ENCODE measurements at regions not wholly inside any gene's neighbourhood (a gene's known extent, or its start where the extent isn't known, plus 50 kb on each side); places are given as distances from the start of the nearest gene placed in this dataset.

- Histone ChIP-seq H2AFZ (ENCODE audit: low read depth, low read length) (no peak overlapping the region), H3K4me1 (ENCODE audit: control insufficient read depth, extremely low read depth, insufficient read depth, low read length) (peaks cover 17% of the 10 kb centered on the region), H3K36me3 (ENCODE audit: control insufficient read depth in 2 of 2, extremely low read depth in 1 of 2, insufficient read depth in 2 of 2, low read length in 2 of 2) (no peaks in the 10 kb centered on the region), H3K9me1 (replicated peaks; ENCODE audit: control insufficient read depth, extremely low read depth, insufficient read depth, low read length) (no peaks in the 10 kb centered on the region), H3K27me3 (ENCODE audit: control insufficient read depth in 2 of 2, insufficient read depth in 2 of 2, low read length in 2 of 2) (no peaks in the 10 kb centered on the region), H3K4me2 (ENCODE audit: insufficient read depth, low read length) (no peak overlapping the region), H3K79me2 (ENCODE audit: control insufficient read depth, insufficient read depth, low read length) (no peaks in the 10 kb centered on the region), H3K27ac (ENCODE audit: insufficient read depth, low read depth, low read length) (no peak overlapping the region), H3K4me3 (replicated peaks in 1 of 3; ENCODE audit: insufficient read depth in 1 of 3, low read depth in 1 of 3, low read length in 3 of 3) (no peak overlapping the region), H4K20me1 (replicated peaks; ENCODE audit: control insufficient read depth, extremely low read depth, insufficient read depth, low read length) (no peaks in the 10 kb centered on the region), H3K9ac (replicated peaks; ENCODE audit: extremely low read depth, insufficient read depth, low read length) (no peak overlapping the region), H3K9me3 (replicated peaks; ENCODE audit: control insufficient read depth, insufficient read depth, low read length) (no peaks in the 10 kb centered on the region)
- ChIA-PET POLR2A (no interaction called here), CTCF (interaction anchor here (0.9 to 1.2 kb wide), 3 partner anchors 11 to 251 kb away, joined by 3 to 4 read pairs (median 4); no protein-coding TSS in a partner anchor)
- BruUV-seq (replicated peaks): no TSS peak
- intact Hi-C loops (cut with micrococcal nuclease): loop anchor here (2.0 to 10.0 kb wide), 2 partner anchors 111 to 247 kb away; no protein-coding TSS in a partner anchor
- FAIRE-seq (no peak), DNase-seq (ENCODE audit: low read depth, low spot score) (no peak)
- dilution Hi-C loops (cut with MboI; ENCODE audit: extremely low pct_ligation_motif_present, low sequenced_read_pairs): no loop called here
- TF ChIP-seq MAX (IDR thresholded peaks at IDR 0.05; ENCODE audit: insufficient read depth, insufficient read length) (no peak), POLR2A (IDR thresholded peaks at IDR 0.05; ENCODE audit: low read depth, low read length) (no peak), CTCF (IDR thresholded peaks at IDR 0.05; ENCODE audit: extremely low read depth in 1 of 2, insufficient read depth in 1 of 2, low read depth in 1 of 2, low read length in 2 of 2) (no peak), MYC (IDR thresholded peaks at IDR 0.05; ENCODE audit: low read depth, low read length) (no peak), POLR2AphosphoS5 (IDR thresholded peaks at IDR 0.05; ENCODE audit: insufficient read depth, low read depth, low read length) (no peak), JUN (IDR thresholded peaks at IDR 0.05; ENCODE audit: borderline replicate concordance, insufficient read depth, insufficient read length, low read depth) (no peak), FOS (IDR thresholded peaks at IDR 0.05; ENCODE audit: borderline replicate concordance, insufficient read depth, low read length) (no peak), EZH2 (IDR thresholded peaks at IDR 0.05; ENCODE audit: borderline replicate concordance, low read depth, low read length, severe bottlenecking) (no peak), GATA2 (IDR thresholded peaks at IDR 0.05; ENCODE audit: insufficient read depth, insufficient read length, low read depth, low read length) (no peak)
Observed at GRCh38 chr14:58751788-58752187, 114.0 kb downstream of the DACT1 start.
